Neural progenitor cell (in vitro differentiated cells): ENCODE measurements at regions not wholly inside any gene's neighbourhood (a gene's known extent, or its start where the extent isn't known, plus 50 kb on each side); places are given as distances from the start of the nearest gene placed in this dataset.

Experiments
- EZH2phosphoT487 ChIP-seq: fragments of 200-600 bp; sonication (generic); IDR thresholded peaks from 2 replicates; pipeline ENCODE4 v1.6.1; 2017; ENCODE audit warnings: antibody characterized with exemption
- TF ChIP-seq, protein P1 (sequence below): fragments of 200-600 bp; sonication (generic); IDR thresholded peaks from 2 replicates; pipeline ENCODE4 v1.5.1; 2017; ENCODE audit warnings: antibody characterized with exemption, mild to moderate bottlenecking

DNA sequence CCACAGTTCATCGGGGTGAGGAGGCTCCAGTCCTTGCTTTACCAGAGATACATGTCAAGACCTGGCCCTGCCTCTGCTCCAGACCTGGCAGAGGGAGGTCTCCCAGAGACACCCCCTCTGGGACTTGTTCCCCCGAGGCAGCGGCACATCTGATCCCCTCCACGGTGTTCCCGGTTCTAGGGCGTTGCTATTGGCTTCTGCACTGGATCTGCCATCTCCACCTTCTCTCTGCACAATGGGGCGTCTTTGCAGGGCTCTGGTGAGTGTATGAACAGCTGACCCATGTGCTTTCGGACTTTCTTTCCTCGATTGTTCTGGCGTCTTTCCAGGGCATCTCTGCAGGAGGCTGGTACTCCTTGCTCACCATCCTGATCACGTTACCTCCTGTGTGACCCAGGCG is 930.4 kb downstream of the TBC1D22A start:
- TF ChIP-seq, protein P1, sequence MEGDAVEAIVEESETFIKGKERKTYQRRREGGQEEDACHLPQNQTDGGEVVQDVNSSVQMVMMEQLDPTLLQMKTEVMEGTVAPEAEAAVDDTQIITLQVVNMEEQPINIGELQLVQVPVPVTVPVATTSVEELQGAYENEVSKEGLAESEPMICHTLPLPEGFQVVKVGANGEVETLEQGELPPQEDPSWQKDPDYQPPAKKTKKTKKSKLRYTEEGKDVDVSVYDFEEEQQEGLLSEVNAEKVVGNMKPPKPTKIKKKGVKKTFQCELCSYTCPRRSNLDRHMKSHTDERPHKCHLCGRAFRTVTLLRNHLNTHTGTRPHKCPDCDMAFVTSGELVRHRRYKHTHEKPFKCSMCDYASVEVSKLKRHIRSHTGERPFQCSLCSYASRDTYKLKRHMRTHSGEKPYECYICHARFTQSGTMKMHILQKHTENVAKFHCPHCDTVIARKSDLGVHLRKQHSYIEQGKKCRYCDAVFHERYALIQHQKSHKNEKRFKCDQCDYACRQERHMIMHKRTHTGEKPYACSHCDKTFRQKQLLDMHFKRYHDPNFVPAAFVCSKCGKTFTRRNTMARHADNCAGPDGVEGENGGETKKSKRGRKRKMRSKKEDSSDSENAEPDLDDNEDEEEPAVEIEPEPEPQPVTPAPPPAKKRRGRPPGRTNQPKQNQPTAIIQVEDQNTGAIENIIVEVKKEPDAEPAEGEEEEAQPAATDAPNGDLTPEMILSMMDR, result no peak
- TF ChIP-seq EZH2phosphoT487, result no peak
